Adrenal gland (tissue), 5 donors: ENCODE measurements at regions not wholly inside any gene's neighbourhood (a gene's known extent, or its start where the extent isn't known, plus 50 kb on each side); places are given as distances from the start of the nearest gene placed in this dataset.

ENCODE experiments used
- POLR2A ChIP-seq, 2 donors: fragments of 450-650 bp; IDR thresholded peaks; one replicate each; pipeline ENCODE4 v1.6.1; 2017; ENCODE audit warnings: antibody characterized with exemption in 2 of 2, mild to moderate bottlenecking in 2 of 2, moderate library complexity in 1 of 2
- TF ChIP-seq, protein P1 (sequence below), 6 experiments: fragments of 450-650 bp in 4 of 6; fragments of 200-600 bp in 2 of 6; sonication (generic) in 1 of 6; IDR thresholded peaks; 1 replicate in 5 of 6; 2 replicates in 1 of 6; pipeline versions ENCODE4 v1.5.1 to v1.8.0; 2016 to 2021; ENCODE audit warnings: antibody characterized with exemption in 6 of 6, mild to moderate bottlenecking in 2 of 6, moderate library complexity in 1 of 6
- donor health status: DM: no; HTN: no; CAD: no.

DNA sequence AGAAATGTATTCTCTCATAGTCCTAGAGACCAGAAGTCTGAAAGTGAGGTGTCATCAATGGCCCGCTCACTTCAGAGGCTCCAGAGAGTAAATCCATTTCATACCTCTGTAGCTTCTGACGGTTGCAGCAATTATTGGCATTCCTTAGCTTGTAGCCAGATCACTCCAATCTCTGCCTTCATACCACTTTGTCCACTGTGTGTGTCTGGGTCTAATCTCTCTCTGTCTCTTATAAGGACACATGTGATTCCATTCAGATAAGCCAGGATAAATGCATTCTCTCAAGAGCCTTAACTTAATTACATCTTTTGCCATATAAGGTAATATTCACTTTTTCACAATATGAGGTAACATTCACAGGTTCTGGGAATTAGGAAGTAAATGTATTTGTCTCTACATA is 365.7 kb downstream of the GXYLT1 start:
- TF ChIP-seq, protein P1, sequence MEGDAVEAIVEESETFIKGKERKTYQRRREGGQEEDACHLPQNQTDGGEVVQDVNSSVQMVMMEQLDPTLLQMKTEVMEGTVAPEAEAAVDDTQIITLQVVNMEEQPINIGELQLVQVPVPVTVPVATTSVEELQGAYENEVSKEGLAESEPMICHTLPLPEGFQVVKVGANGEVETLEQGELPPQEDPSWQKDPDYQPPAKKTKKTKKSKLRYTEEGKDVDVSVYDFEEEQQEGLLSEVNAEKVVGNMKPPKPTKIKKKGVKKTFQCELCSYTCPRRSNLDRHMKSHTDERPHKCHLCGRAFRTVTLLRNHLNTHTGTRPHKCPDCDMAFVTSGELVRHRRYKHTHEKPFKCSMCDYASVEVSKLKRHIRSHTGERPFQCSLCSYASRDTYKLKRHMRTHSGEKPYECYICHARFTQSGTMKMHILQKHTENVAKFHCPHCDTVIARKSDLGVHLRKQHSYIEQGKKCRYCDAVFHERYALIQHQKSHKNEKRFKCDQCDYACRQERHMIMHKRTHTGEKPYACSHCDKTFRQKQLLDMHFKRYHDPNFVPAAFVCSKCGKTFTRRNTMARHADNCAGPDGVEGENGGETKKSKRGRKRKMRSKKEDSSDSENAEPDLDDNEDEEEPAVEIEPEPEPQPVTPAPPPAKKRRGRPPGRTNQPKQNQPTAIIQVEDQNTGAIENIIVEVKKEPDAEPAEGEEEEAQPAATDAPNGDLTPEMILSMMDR (IDR thresholded peaks at IDR 0.05), result no peak
- no peak for TF ChIP-seq POLR2A (IDR thresholded peaks at IDR 0.05)
